HG02970 (cell line): ENCODE measurements at regions not wholly inside any gene's neighbourhood (a gene's known extent, or its start where the extent isn't known, plus 50 kb on each side); places are given as distances from the start of the nearest gene placed in this dataset.
"Not testable (repeated sequence)": the region's sequence is repeated elsewhere in the genome, so short reads cannot be mapped to it uniquely, and the experiment has no call there.

Experiments
- ATAC-seq: cut with Tn5 transposase; IDR thresholded peaks from one replicate; pipeline ENCODE4 v1.9.1; 2021; ENCODE audit warnings: mild to moderate bottlenecking, moderate library complexity, moderate number of reproducible peaks; ENCODE audit not compliant: unreplicated experiment, low FRiP score

GRCh38 chr13:54658771-54659170, 1630.2 kb downstream of the OLFM4 start:
- no peak for ATAC-seq

GRCh38 chr13:54660277-54660676, 1631.7 kb downstream of the OLFM4 start:
- no peak for ATAC-seq

DNA sequence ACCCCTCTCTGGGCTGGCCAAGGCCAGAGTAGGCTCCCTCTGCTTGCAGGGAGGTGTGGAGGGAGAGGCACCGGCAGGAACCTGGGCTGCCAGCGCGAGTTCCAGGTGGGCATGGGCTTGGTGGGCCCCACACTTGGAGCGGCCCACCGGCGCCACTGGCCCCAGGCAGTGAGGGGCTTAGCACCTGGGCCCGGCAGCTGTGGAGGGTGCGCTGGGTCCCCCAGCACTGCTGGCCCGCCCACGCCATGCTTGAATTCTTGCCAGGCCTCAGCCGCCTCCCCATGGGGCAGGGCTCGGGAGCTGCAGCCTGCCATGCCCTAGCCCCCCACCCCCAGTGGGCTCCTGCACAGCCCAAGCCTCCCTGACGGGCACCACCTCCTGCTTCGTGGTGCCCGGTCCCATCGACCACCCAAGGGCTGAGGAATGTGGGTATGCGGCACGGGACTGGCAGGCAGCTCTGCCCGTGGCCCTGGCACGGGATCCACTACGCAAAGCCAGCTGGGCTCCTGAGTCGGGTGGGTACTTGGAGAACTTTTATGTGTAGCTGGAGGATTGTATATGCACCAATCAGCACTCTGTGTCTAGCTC, 1648.0 kb downstream of the OLFM4 start:
- ATAC-seq, result no peak

DNA sequence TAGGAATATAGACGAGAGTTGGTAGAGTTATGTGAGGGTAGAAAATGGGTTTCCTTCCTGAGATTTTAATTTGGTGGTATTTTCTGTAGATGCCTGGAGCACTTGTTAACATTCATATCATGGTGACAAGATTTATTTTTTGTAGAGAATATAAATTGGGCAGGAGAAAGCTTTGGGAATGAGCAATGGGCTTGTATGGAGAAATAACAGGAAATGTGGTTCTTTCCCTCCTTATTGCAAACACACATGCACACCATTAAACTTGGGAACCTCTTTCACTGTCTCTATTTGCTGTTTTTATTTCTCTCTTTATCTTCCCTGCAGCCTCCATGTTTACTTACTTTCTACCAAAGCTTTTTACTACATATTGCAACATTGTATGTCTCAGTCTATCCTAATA, 1653.6 kb downstream of the OLFM4 start:
- no peak for ATAC-seq

DNA sequence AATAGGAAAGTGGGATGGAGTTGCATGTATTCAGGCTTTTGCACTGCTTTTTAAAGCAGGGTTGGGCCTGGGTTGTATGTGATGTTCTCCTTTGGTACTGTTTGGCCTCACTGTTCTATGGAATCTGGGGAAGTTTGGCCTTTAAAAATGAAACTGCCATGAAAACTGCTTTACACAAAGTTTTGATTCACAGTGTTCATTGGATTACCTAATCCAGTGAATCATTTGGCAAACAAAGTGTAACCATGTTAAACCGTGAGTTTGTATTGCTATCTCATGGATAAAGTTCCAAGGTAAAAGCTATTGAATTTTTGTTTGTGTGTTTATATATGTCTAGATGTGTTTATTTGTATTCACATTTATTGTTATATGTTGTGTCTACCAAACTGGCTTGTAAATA, 1658.6 kb downstream of the OLFM4 start:
- ATAC-seq, result no peak

- ATAC-seq, result no peak
These were observed 1671.2 kb downstream of the OLFM4 start for GRCh38 chr13:54699831-54700230.

- no peak for ATAC-seq
These were observed 1677.1 kb downstream of the OLFM4 start for GRCh38 chr13:54705738-54706137.

DNA sequence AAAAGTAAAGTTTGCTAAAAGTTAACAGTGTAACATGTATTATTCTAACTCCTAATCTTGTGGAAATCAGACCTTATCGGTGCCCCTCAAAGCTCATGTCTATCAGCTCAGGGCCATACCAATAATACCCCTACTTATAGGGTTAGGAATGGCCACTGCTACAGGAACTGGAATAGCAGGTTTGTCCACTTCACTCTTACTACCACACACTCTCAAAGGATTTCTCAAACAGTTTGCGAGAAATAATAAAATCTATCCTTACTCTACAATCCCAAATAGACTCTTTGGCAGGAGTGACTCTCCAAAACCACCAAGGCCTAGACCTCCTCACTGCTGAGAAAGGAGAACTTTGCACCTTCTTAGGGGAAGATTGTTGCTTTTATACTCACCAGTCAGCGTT, 1677.7 kb downstream of the OLFM4 start:
- no peak for ATAC-seq

DNA sequence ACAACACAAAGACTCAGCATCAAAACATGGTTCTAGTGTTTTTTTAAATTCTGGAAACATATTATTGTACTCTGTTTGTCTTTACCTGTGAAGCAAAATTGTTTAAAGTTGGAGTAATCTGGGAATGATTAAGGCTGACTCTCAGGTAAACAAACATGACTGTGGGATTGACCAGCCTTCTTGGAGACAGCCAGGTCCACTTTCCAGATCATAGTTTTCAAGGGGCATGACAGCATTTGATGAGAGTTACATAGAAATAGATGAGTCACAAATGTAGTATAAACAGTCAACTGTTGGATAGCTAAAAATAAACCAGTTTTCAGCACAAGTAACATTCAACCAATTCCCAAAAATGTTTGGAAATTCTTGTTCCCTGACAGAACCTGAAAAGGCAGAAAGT, 1680.9 kb downstream of the OLFM4 start:
- ATAC-seq, result no peak

DNA sequence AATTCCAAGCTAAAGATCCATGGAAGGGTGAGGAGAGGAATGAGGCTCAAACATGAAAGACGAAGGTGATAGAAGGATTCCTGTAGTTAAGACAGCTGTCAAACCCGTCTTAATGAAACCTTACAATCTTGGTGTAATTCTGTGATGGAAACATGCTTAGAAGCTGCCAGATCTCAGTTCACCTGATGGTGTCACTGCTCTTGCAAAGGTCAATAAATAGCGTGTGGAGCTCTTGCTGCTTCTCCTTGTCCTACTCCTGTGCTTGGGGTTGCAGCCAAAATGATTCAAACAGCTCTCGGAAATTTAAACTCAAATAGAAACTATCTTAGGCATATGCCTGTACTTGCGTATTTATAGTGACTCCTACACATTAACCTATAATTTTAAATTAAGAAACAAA, 1705.0 kb downstream of the OLFM4 start:
- no peak for ATAC-seq

GRCh38 chr13:54737211-54737610, 1708.6 kb downstream of the OLFM4 start:
- not testable (repeated sequence) for ATAC-seq

- ATAC-seq, result no peak
These were observed 1714.4 kb downstream of the OLFM4 start for GRCh38 chr13:54742984-54743383.

GRCh38 chr13:54744747-54745146, 1716.1 kb downstream of the OLFM4 start:
- no peak for ATAC-seq

DNA sequence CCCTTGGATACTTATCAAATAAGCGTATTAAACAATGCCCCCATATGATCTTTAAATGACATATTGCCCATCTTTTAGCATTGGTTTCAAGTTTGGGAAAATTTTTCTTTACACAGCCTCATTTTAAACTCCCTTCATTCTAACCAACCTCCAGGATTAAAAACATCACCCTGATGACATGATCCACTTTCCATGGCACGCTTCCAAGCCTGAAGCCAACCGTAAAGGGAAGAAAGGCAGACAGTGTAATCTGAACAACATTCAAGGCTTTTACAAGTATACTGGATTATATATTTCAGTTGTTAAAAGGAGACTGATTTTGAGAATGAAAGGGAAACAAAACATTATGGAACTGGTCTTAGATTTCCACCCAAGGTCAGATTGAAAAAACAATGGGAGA, 1721.9 kb downstream of the OLFM4 start:
- ATAC-seq, result no peak

GRCh38 chr13:54758795-54759194, 1730.2 kb downstream of the OLFM4 start:
- ATAC-seq, result no peak

DNA sequence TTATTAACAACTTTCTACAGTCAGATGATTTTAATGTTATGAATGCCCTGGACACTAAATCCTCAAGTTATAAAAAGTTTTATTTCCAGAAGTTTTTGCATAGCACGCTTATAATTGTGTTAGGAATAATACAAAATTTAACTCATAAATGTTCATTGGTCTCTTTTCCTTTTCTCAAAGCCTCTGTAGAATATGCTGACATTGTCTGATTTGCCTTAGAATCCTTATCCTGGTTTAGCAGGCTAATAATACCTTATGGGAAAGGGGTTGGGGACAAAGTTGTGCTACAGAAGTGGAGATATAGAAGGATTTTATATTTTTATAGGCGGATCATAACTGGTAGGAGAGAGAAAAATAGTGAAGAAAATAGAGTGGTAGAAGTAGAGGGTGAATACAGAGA, 1739.6 kb downstream of the OLFM4 start:
- ATAC-seq, result no peak

- ATAC-seq, result no peak
These were observed 1747.0 kb downstream of the OLFM4 start for GRCh38 chr13:54775501-54776191.

DNA sequence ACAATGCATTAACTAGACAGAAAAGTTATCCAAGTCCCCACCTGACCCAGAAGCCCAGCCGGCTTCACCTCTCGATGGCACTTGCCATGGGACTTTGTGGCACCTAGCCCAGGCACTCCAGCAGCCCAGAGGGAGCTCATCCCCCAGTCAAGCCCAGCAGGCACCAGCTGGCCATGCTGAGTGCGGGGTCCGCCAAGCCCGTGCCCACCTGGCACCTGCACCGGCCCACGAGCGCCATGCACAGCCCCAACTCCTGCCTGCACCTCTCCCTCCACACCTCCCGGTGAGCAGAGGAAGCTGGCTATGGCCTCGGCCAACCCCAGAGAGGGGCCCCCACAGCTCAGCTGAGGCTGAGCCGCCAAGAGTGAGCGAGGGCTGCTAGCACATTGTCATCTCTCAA, 1759.1 kb downstream of the OLFM4 start:
- no peak for ATAC-seq

DNA sequence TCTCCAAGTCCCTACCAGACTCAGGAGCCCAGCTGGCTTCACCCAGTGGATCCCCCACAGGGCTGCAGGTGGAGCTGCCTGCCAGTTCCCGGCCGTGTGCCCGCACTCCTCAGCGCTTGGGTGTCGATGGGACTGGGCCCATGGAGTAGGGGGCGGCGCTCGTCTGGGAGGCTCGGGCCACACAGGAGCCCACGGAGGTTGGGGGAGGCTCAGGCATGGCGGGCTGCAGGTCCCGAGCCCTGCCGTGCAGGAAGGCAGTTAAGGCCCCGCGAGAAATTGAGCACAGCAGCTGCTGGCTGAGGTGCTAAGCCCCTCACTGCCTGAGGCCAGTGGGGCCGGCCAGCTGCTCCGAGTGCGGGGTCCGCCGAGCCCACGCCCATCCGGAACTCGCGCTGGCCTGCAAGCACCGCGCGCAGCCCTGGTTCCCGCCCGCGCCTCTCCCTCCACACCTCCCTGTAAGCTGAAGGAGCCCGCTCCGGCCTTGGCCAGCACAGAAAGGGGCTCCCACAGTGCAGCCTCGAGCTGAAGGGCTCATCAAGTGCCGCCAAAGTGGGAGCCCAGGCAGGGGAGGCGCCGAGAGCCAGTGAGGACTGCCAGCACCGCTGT, 1771.1 kb downstream of the OLFM4 start:
- no peak for ATAC-seq

GRCh38 chr13:54802226-54802625, 1773.6 kb downstream of the OLFM4 start:
- ATAC-seq, result no peak

DNA sequence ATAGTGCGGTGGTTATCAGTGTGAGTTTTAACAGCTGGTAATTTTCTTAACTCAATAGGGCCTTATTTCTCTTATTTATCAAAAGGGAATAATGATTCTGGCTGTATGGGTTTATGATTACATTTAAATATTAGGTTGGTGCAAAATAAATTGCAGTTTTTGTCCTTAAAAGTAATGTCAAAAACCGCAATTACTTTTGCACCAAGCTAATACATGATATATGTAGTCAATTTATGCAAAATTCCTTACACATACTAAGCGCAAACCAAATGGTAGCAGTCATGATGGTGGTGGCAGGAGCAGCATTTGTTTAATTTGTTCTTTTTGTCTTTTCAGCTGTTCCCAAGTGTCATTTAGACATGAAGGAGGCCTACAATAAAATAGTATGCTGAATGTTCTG, 1777.1 kb downstream of the OLFM4 start:
- ATAC-seq, result no peak

- ATAC-seq, result not testable (repeated sequence)
These were observed 1793.4 kb downstream of the OLFM4 start for GRCh38 chr13:54821938-54822470.
